Coronary artery (tissue), 2 donors: ENCODE measurements at regions not wholly inside any gene's neighbourhood (a gene's known extent, or its start where the extent isn't known, plus 50 kb on each side); places are given as distances from the start of the nearest gene placed in this dataset.
A peak's percentile ranks its signal among the peaks of the same experiment; 100 is the strongest.

Experiments used
- DNase-seq: peaks from one replicate; pipeline ENCODE4 v3.0.0-alpha.2; 2017; ENCODE audit warnings: low spot score
- H3K27ac ChIP-seq, 2 donors: fragments of 200-600 bp; sonication (generic); one replicate each; pipeline ENCODE4 v1.5.1; 2016 to 2019
- H3K4me3 ChIP-seq: fragments of 200-600 bp; sonication (generic); 2 replicates; pipeline ENCODE4 v1.5.1; 2016; ENCODE audit warnings: mild to moderate bottlenecking, moderate library complexity
- TF ChIP-seq, protein P1 (sequence below): fragments of 200-600 bp; sonication (generic); IDR thresholded peaks from one replicate; pipeline ENCODE4 v1.5.1; 2019; ENCODE audit warnings: antibody characterized with exemption

DNA sequence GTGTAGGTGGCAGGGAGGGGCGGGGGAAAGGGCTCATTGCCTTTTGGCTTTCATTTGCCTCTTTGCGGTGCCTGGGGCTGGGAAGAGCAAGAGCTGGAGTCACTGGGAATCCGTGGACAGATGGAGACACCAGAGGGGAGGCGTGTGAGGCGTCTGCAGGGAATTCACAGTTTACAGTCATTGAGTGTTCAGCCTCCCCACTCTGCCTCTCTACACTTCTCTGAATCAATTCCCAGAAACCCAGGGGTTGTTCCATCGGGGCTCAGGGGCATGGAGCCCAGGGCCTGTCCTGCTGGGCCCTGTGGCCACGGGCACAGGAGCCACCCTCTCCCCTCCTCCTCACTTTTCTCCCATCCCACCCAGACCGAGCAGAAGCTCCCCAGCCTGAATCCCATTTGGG is 160.5 kb upstream of the NAV2 start:
- DNase-seq, result peak; percentile 58
- H3K4me3 ChIP-seq, result no peak overlapping the region
- TF ChIP-seq, protein P1, sequence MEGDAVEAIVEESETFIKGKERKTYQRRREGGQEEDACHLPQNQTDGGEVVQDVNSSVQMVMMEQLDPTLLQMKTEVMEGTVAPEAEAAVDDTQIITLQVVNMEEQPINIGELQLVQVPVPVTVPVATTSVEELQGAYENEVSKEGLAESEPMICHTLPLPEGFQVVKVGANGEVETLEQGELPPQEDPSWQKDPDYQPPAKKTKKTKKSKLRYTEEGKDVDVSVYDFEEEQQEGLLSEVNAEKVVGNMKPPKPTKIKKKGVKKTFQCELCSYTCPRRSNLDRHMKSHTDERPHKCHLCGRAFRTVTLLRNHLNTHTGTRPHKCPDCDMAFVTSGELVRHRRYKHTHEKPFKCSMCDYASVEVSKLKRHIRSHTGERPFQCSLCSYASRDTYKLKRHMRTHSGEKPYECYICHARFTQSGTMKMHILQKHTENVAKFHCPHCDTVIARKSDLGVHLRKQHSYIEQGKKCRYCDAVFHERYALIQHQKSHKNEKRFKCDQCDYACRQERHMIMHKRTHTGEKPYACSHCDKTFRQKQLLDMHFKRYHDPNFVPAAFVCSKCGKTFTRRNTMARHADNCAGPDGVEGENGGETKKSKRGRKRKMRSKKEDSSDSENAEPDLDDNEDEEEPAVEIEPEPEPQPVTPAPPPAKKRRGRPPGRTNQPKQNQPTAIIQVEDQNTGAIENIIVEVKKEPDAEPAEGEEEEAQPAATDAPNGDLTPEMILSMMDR, result no peak
- no peak overlapping the region for H3K27ac ChIP-seq

DNA sequence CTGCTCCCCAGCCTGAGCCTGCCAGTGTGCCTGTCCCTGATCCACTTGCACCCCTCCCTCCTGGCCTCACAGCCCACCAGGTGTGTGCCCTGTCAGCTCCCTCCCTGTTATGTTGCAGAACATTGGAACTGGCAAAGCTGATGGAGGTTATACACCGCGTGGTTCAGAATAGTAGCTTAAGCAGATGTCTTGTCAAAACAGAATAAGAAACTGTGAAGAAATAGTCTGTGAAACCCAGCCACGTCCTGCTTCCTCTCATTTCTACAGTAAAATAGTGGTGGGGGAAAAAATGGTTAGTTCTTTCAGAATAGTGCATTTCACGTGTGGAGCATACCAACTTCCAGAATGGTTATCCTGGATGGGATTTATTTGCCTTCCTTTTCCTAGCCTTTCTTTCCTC is 161.2 kb upstream of the NAV2 start:
- Histone ChIP-seq H3K27ac (no peak overlapping the region), H3K4me3 (no peak overlapping the region)
- peak; percentile 16 for DNase-seq
- TF ChIP-seq, protein P1, result no peak

DNA sequence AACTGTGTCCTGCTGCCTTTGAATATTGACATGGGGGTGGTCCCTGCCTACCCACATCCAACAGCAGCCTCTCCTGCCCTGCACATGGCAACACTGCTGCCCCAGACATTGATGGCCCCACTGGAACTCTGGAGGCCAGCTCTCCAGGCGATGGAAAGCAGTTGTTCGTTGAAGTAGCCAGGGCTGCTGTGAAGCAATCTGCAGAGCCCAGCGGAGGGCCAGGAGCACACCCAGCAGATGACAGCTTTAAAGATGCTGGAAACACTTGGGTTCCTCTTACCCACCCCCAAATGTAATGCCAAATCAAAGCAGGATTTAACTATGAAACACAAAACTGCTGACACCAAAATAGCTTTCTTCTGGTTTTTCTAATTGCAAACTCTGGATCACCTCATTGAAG is 165.6 kb upstream of the NAV2 start:
- H3K4me3 ChIP-seq, result no peak overlapping the region
- DNase-seq, result no peak
- no peak overlapping the region for H3K27ac ChIP-seq
- TF ChIP-seq, protein P1, result no peak

DNA sequence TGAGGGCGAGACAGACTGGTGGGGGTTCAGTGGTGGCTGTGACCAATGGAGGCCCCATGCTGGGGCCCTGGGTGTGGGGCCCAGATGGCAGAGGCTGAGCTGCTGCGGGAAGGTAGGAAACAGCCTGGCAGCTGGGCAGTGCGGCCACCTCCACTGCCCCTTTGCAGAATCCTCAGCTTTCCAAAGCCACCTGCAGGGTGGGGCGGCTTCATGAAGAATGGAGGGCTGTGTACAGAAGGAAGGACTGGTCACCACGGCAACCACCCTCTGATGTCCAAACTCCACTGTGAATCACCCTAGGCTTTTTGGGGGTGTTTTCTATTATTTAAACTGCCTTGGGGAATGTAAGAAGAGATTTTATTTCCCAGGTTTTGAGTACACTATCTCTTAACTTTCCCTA is 166.3 kb upstream of the NAV2 start:
- no peak for DNase-seq
- Histone ChIP-seq H3K4me3 (no peak overlapping the region), H3K27ac (no peak overlapping the region)
- TF ChIP-seq, protein P1, result no peak

DNA sequence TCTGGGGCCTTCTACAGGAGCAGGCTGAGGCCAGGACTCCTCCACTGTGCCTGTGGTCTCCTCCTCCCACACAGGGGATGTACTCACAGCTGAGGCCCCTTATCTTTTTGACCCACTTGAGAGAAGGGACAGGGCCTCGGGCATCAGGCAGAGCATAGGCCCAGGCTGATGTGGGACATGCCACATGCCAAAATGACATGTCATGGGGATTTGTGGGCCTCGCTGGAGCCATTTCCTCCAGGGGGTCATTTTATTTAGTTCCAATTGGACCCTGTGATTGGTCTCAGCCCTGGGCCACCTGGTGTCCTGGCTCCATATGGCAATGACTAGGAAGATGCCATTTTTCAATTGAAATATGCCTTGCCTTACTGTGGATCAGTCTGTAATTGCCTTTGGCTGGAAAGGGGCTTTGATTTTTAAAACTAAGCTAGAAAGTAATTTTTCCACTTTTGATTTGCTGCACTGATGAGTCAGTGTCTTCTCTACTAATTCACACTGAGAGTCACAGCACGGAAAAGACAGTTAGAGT is 171.1 kb upstream of the NAV2 start:
- TF ChIP-seq, protein P1, result no peak
- H3K4me3 ChIP-seq, result no peak overlapping the region
- H3K27ac ChIP-seq, result no peak overlapping the region
- DNase-seq, result no peak

DNA sequence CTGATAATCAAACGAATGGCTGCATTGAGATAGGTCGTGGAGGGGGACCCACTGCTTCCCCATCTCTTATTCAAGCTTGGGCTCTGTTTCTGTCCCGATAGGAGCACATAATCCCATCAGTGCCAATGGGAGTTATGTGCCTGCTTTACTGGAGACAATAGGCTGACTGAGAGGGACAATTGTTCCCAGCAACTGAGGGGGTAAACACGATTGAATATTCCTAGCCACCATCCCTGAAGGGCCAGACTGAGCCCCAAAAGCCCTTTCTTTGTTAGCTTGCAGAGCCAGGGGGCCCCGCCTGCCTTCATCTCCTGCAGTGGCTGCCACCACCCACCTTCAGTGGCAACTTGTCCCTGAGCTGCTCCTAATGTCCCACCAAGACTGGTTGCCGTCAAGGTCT is 172.8 kb upstream of the NAV2 start:
- DNase-seq, result no peak
- TF ChIP-seq, protein P1, result no peak
- H3K4me3 ChIP-seq, result no peak overlapping the region
- no peak overlapping the region for H3K27ac ChIP-seq

DNA sequence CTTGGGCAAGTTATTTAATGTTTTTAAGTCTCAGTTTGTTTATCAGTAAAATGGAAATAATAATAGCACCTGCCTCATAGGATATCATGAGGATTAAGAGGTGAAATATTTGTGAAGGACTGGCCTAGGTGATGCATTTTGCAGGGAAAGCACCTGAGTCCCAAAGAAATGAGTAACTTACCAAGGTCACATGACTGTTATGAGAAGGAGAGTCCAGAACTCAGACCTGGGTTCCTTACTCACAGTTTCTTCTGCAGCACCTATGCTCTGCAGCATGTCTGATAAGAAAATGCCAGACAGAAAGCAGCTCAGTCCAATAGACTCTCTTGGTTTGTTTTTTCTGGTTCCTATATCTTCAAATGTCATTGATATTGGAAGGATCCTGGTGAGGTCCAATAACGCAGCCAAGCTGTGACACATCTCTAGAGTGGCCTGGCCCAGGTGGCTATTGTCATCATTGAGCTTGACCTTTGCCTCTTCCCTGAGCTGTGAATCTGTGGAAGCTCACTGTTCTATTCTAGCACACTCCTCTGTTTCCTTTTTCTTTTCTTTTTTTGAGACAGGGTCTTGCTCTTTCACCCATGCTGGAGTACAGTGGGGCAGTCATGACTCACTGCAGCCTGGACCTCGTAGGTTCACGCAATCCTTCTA is 174.7 kb upstream of the NAV2 start:
- Histone ChIP-seq H3K27ac (no peak overlapping the region), H3K4me3 (no peak overlapping the region)
- no peak for DNase-seq
- TF ChIP-seq, protein P1, result no peak
